ENCODE measurements at regions not wholly inside any gene's neighbourhood (a gene's known extent, or its start where the extent isn't known, plus 50 kb on each side); places are given as distances from the start of the nearest gene placed in this dataset.
"Not testable (repeated sequence)": the region's sequence is repeated elsewhere in the genome, so short reads cannot be mapped to it uniquely, and the experiment has no call there.

DNA sequence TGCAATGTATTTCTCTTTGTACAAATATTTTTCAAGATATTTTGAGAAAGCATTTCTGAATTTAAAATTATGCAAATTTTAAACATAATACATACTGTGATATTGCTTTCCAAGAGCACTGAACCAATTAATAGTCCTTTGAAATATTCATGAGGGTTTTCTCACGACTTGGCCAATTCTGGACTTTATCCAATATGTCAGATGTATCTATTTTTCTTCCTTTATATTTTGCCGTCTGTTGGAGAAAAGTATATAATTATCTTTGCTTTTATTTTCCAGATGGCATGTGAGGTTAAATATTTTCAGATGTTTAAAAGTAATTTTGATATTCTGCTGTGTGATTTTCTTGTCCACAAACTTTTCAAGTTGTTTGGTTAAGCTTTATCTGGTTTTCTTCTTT, 378.9 kb downstream of the SLCO4C1 start:
- no peak for DNase-seq

GRCh38 chr5:101915554-101915953, 380.5 kb downstream of the SLCO4C1 start:
- no peak for DNase-seq

GRCh38 chr5:101904736-101905135, 391.3 kb downstream of the SLCO4C1 start:
- DNase-seq, result no peak

GRCh38 chr5:101897914-101898313, 398.2 kb downstream of the SLCO4C1 start:
- DNase-seq, result peak; percentile 28

DNA sequence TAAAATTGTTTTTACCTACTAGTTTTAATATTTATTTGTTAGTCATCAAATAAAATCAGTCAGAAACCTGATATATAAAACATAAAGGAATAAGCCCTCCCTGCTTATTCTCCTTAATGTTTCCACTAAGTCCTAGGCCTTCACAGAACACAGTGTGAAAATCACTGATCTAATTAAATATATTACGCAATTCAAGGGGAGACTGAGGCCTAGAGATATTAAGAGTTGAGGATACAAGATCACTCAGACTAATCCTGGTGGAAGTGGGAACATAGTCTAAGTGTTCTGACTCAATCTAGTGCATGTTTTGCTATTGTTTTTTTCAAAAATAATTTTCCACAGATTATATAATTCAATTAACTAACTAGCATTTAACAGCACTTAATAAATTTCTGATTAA, 401.1 kb downstream of the SLCO4C1 start:
- DNase-seq, result no peak

- no peak for DNase-seq
Measured at GRCh38 chr5:101878190-101878589, 417.9 kb downstream of the SLCO4C1 start.

GRCh38 chr5:101877451-101877850, 418.6 kb downstream of the SLCO4C1 start:
- DNase-seq, result no peak

DNA sequence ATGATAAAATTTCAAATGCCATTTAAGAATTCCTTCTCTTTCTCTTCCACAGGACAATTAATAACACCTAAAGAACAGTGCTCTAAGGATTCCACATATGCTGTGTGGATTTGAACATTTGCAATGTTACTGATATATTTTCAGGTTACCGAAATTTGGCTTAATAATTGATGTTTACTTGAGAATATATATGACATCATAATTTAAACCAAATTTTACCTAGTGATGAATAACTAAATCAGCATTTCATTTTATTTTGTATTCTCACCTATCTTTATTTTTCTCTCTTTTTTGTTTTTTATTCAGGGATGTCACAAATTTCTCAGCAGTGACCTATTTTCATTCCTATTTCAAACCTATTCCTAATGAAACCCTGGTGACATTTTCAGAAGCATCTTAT, 429.6 kb downstream of the SLCO4C1 start:
- no peak for DNase-seq

GRCh38 chr5:101860563-101860962, 435.5 kb downstream of the SLCO4C1 start:
- no peak for DNase-seq

GRCh38 chr5:101860145-101860544, 435.9 kb downstream of the SLCO4C1 start:
- no peak for DNase-seq

DNA sequence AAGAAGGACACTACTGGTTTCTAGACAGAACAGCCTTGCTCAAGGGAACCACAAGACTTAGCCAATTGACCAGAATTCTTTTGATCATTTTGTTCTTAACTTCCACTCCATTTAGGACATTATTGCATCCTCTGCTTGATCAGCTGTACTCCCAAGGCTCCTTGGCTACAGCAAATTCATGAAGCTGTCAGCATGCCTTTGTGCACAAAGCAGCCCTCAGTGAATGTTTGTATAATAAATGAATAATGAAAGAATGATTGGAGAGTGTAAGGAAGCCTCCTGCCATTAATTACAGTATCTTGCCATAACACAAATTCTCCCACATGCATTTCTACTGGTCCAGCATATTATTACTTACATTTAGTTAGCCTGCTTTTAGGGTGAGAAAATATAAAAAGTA, 449.6 kb downstream of the SLCO4C1 start:
- no peak for DNase-seq

GRCh38 chr5:101843055-101843454, 453.0 kb downstream of the SLCO4C1 start:
- no peak for DNase-seq

GRCh38 chr5:101838435-101838834, 457.6 kb downstream of the SLCO4C1 start:
- no peak for DNase-seq

GRCh38 chr5:101829255-101829654, 466.8 kb downstream of the SLCO4C1 start:
- DNase-seq, result no peak

DNA sequence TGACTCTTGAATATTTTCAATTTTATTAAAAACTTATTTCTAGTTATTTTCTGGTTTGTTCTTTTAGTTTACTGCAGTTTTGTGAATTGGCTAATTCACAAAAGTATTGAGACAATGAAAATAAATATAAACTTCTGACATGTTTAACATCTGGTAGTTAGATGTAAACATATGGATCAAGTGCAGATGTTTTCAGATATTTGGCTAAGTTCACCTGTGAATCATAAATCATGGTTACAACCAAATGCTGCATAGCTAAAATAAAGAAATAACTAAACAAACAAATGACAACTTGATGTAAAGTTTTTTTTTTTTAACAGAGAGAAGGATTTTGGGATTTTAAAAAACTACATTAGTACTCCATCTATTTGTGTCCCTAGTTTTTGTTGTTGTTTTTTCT, 484.6 kb downstream of the SLCO4C1 start:
- no peak for DNase-seq

GRCh38 chr5:101806410-101806809, 489.7 kb downstream of the SLCO4C1 start:
- DNase-seq, result no peak

- DNase-seq, result no peak
Measured at GRCh38 chr5:101796427-101796826, 499.7 kb downstream of the SLCO4C1 start.

DNA sequence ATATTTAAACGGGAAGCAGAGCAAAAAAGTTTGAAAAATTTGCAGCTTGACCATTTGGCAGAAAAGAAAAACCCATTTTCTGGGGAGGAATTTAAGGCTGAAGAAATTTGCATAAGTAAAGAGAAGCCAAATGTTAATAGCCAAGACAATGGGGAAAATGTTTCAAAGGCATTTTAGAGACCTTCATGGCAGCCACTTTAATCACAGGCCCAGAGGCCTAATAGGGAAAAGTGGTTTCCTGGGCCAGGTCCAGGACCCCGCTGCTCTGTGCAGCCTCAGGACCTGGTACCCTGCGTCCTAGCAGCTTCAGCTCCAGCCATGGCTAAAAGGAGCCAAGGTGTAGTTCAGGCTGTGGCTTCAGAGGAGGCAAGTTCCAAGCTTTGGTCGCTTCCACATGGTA, 507.3 kb downstream of the SLCO4C1 start:
- DNase-seq, result no peak

DNA sequence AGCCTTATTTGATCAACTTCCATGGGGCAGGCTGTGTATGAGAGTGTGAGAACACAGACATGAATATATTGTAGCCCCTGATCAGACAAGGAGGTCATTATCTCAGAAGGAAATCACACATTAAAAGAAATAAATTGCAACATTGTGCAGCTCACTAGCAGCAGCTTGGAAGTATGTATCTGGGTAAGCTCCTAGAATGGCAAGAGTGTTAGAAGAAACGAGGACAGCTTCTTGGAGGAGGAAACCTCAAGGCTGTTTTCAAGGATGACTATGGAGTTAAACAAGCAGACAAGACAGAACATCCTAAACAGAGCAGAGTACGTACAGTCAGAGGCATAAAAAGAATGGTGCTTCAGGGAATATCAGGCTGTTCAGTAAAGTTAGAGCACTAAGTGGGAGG, 511.0 kb downstream of the SLCO4C1 start:
- DNase-seq, result no peak

DNA sequence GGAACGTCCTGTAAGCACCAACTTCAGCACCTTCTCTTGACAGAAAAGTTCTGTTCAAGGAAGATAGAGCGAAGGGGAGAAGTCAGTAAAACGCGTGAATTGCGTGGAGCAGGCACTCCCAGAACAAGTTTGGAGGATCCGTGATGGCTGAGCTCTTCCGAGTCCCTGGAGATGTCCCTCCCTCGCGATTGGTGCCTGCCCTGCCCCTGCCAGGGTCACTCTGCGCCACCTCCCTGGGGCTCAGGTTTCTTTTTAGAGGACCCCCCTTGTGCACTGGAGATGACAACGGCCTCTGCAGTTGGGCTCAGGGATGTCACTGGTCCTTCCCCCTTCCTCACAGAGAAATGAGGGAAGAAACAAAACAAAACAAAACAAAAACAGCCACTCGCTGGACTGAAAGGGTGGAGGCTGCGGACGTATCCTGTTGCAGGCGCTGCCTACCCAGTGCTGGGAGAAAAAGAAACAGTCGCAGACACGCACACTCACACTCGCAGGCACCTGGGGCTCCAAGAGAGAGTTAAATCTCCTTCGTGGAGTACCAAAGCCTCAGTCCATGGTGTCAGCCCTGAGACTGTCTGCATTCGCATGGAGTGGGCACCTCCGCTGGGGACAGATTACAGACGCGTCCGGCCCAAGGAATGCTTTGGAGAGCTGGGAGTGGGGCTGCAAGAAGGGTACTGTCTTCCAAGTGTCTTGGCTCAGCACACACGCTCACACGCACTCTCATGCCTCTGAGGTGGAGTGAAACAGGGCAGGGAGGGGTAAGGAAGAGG, 512.7 kb downstream of the SLCO4C1 start:
- DNase-seq, result no peak

DNA sequence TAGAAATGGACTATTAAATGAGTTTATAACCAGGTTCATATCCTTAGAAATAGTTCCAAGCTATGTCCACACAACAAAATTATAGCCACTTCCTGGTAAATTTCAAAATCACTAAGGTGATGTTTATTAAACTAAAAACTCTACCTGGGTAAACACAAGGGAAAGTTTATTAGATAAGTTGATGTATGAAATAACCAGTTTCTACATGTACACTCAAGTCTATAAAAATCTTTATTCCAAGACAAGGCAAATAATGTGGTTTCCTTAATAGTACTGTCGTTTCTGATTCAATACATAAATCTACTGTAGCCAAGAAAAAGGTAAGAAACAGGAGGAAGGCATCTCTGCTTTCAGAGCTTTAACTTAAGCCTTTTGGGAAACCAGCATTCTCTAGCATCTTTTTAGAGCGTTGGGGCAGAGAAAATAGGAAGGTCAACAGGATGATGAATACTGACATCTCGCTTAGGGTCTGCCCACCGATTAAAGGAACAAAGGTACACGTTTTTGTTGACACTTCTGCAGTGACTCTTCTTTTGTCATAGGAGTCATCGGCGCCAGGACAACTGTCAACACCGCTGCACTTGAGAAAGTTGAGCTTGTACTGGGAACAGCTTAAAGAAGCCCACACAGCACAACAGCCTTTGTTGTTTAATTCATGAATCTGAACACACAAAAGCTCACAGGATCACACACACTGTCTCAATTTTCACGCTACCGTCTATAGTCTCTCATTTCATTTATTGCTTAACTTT, 513.6 kb downstream of the SLCO4C1 start:
- no peak for DNase-seq

- no peak for DNase-seq
Measured at GRCh38 chr5:101751105-101751504, 545.0 kb downstream of the SLCO4C1 start.

- not testable (repeated sequence) for DNase-seq
Measured at GRCh38 chr5:101743000-101743399, 553.1 kb downstream of the SLCO4C1 start.

- DNase-seq, result no peak
Measured at GRCh38 chr5:101728933-101729332, 567.2 kb downstream of the SLCO4C1 start.

GRCh38 chr5:101721543-101721942, 574.5 kb downstream of the SLCO4C1 start:
- no peak for DNase-seq

Measured in NCI-H510A (cell line).